Kidney glomerular epithelial cell (primary cell): ENCODE measurements at regions not wholly inside any gene's neighbourhood (a gene's known extent, or its start where the extent isn't known, plus 50 kb on each side); places are given as distances from the start of the nearest gene placed in this dataset.
"Not testable (repeated sequence)": the region's sequence is repeated elsewhere in the genome, so short reads cannot be mapped to it uniquely, and the experiment has no call there.

ENCODE experiments used
- DNase-seq: peaks from one replicate; lab custom pipeline; 2025; lab: John Stamatoyannopoulos, UW

GRCh38 chr6:3962291-3963280, 113.4 kb downstream of the FAM50B start:
- DNase-seq = no peak

DNA sequence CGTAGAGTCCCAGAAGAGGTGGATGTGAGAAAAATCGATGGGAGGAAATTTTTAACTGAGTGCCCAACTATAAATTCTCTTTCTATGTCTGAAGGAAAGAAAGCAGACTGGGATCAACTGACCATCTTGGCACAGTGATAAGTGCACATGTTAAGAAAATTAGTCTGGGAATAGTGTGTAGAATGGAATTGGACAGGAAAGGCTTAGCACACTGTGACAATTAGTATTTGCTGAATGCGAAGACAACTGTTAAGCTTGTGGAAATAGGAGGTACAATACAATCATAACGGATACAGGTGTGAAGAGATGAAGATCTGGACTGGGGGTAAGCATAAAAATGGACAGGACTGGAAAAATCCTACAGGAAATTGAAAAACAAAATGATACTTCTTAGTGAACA, 114.3 kb downstream of the FAM50B start:
- DNase-seq = no peak

- DNase-seq = no peak
Observed at GRCh38 chr6:3965071-3965718, 113.7 kb downstream of the FAM217A start.

GRCh38 chr6:3966426-3966825, 112.5 kb downstream of the FAM217A start:
- DNase-seq = no peak

DNA sequence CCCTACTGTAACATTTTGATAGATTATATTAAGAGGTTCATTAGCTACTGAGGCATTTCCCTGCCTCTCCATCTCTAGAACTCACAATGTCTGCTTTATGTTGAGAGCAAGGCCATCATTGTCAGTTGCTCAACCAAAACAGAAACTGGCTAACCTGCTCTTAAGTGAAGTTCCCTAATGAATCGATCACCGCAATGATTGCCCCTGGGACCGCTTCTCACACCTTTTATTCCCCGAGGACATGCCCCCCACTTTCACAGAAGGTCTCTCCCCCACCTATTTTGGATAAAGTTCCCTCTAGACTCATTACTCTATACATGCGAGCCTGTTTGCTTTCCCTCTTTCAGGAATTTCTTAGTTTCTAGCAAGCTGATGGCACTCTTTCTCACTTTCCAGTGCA, 108.8 kb downstream of the FAM217A start:
- no peak for DNase-seq

GRCh38 chr6:3973152-3973551, 105.8 kb downstream of the FAM217A start:
- DNase-seq = not testable (repeated sequence)

GRCh38 chr6:3977875-3978711, 100.8 kb downstream of the FAM217A start:
- DNase-seq = peak; percentile 40

DNA sequence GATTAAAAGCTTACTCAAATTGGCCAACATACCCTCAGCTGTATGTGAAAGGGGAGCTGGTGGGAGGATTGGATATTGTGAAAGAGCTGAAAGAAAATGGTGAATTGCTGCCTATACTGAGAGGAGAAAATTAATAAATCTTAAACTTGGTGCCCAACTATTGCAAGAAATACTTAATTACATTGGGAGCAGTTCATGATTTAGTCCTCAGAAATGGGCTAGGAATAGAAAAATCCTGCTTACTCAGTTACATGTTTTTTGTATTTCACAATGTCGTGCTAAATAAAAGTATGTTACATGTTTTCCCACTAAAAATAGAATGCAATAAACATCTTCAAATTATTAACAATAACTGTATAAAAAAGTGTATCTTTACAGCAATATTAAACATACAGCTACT, 100.0 kb downstream of the FAM217A start:
- not testable (repeated sequence) for DNase-seq

- DNase-seq = no peak
Observed at GRCh38 chr6:3981917-3982316, 97.0 kb downstream of the FAM217A start.

DNA sequence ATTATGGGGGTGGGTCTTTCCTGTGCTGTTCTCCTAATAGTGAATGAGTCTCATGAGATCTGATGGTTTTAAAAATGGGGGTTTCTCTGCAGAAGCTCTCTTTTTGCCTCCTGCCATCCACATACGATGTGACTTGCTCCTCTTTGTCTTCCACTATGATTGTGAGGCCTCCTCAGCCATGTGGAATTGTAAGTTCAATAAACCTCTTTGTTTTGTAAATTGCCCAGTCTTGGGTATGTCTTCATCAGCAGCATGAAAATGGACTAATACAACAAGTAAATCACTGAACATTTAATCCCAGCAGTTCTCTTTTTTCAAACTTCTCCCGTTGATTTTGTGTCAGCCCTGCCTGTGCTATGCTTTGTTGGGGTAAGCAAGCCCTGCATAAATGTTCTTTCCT, 95.2 kb downstream of the FAM217A start:
- DNase-seq = no peak

- no peak for DNase-seq
Observed at GRCh38 chr6:3984494-3984893, 94.4 kb downstream of the FAM217A start.

DNA sequence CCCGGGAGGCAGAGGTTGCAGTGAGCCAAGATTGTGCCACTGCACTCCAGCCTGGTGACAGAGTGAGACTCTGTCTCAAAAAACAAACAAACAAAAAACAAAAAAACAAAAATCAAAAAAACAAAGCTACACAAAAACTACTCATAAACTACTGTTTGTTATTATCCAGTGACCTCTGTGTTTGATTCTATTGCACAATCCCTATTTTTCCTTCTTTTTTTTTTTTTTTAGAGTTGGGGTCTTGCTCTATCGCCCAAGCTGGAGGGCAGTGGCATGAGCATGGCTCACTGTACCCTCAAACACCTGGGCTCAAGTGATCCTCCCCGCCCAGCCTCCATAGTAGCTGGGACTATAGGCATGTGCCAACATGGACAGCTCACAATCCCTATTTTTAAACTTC, 92.7 kb downstream of the FAM217A start:
- DNase-seq = no peak

GRCh38 chr6:3987053-3987452, 91.9 kb downstream of the FAM217A start:
- DNase-seq = no peak

DNA sequence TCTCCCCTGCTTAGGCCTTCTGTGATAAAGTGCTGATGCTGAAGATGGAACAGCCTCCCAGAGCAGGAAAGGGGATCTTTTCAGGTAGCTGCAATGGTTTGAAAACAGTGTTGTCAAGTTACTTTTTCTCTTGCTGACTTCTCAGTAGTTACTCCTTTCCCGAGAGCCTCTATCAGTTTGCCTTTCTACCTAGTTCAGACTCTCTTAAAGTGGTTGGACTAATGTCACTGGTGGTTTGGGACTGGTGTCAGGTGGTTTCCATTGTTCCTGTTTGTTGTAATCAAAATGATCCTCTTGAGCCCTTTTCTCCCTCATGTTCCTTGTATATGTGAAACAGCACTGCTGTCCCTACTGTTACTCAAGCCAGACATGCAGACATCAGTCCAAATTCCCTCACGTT, 91.4 kb downstream of the FAM217A start:
- DNase-seq = no peak

DNA sequence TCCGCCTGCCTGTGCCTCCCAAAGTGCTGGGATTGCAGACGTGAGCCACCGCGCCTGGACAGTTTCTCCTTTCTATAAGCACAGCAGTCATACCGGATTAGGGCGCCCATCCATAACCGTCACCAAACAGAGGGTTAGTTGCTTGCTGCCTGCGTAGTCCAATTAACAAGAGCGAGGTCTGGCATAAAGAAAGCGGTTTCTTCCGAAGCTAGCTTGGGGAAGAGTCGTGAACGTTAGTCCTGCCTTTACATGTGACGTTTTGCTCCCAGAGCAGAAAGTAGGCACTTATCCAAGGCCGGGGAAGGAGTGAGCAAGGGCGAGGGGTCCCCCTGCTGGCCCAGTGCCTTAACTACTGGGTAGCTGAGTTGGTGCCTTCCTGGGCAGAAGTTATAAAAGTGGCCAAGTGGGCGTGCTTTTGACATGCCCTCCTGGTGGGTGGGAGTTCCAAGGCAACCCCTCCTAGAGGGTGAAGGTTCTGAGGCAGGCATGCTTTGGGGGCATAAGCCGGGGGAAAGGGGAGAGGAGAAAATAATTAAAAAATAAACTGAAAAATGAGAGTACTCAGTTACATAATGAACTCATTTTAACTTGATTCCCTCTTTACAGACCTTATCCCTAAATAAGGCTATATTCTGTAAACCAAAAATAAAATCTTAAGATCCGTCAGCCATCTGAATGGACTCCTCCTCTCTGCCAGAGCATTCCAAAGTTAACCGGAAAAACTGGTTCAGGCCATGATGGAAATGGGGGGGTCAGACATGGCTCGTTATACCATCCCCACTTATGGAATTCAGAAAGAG, 88.0 kb downstream of the FAM217A start:
- DNase-seq = peak; percentile 79

DNA sequence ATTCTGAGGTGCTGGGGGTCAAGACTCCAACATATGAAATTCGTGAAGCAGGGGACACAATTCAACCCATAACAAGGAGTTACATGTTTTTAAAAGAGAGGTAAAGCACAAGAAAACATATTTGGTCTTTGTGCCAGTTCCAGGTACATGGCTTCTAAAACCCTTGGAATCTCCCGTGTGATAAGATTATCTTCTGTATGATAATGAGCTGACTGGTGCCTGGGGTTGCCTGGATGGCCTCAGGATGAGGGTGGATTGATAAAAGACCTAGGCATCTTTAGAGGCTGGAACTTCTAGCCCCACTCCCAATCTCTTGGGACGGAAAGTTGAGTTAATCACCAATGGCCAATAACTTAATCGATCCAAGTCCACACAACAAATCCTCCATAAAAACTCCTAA, 87.0 kb downstream of the FAM217A start:
- no peak for DNase-seq

- no peak for DNase-seq
Observed at GRCh38 chr6:3996349-3996748, 82.6 kb downstream of the FAM217A start.

GRCh38 chr6:3997177-3997770, 81.7 kb downstream of the FAM217A start:
- DNase-seq = no peak

DNA sequence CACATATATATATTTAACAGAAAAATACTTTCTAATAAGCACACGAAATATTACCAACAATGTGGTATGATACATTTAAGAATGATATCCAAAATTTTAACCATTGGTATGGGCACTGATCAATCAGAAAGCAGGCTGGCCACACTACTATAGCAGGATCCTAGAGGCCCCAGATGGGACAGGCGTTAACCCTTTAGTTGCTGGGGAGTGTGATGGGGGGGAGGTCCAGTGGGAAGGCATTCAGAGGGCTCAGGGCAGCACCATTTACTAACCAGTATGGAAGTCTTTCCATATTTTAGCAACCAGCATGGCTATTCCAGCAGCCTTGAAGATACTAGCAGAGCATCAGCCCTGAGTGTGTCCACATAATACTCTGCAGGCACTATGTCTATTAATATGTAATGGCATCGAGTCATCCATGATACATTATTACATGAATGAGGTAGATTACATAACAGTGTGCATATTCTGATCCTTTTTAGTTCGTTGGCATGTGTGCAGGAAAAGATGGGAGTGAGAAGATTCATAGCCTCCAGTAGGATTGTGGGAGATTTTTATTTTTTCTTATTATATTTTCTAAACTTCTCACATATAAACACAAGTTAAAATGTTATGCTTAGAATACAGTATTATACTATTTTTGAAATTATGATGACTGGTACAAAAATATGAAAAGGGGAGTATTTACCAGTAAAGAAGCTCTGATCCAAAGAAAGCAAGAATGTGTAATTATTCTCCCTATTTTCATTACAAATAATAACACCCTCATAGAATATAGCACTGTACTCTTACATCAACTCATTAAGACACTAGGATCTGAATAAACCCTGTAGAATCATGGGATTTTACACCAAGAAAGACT, 78.9 kb downstream of the FAM217A start:
- no peak for DNase-seq

GRCh38 chr6:4004249-4004648, 74.7 kb downstream of the FAM217A start:
- no peak for DNase-seq
